Adrenal gland (tissue), 5 donors: ENCODE measurements at regions not wholly inside any gene's neighbourhood (a gene's known extent, or its start where the extent isn't known, plus 50 kb on each side); places are given as distances from the start of the nearest gene placed in this dataset.

ENCODE experiments used
- POLR2A ChIP-seq, 2 donors: fragments of 450-650 bp; IDR thresholded peaks; one replicate each; pipeline ENCODE4 v1.6.1; 2017; ENCODE audit warnings: antibody characterized with exemption in 2 of 2, mild to moderate bottlenecking in 2 of 2, moderate library complexity in 1 of 2
- TF ChIP-seq, protein P1 (sequence below), 6 experiments: fragments of 450-650 bp in 4 of 6; fragments of 200-600 bp in 2 of 6; sonication (generic) in 1 of 6; IDR thresholded peaks; 1 replicate in 5 of 6; 2 replicates in 1 of 6; pipeline versions ENCODE4 v1.5.1 to v1.8.0; 2016 to 2021; ENCODE audit warnings: antibody characterized with exemption in 6 of 6, mild to moderate bottlenecking in 2 of 6, moderate library complexity in 1 of 6
- donor health status: DM: no; HTN: no; CAD: no.

DNA sequence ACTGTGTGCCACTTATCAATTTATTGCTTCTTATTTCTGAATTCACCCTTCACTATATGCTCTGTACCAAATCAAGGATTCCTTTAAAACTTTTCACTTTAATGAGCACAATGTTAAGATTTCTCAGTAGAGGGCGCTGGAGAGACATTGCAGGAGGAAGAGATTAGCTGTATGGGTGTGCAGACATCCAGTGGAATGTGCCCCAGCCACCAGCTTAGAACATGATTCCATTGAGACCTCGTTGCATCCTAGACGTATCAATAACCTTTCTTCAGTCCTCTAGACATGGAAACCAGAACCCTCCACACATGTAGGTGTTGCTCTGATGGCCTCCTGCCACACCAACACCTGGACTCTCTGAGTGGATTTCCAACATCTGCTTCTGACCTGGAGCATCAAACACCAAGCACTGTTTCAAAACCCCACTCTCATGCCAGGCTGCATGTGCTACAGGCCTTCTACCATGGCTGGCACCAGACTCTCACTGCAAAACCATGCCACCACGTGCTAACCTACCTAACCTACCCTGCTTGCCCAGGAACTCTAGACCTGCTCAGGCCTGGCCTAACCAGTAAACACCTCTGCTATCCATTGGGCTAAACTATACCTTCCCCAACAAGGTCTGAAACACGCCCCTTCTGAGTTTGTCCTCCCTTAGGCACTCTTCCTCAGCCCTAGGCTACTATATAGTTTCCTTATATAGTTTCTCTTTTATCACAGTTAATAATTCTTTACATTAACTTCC is 633.2 kb upstream of the PKDCC start:
- TF ChIP-seq, protein P1, sequence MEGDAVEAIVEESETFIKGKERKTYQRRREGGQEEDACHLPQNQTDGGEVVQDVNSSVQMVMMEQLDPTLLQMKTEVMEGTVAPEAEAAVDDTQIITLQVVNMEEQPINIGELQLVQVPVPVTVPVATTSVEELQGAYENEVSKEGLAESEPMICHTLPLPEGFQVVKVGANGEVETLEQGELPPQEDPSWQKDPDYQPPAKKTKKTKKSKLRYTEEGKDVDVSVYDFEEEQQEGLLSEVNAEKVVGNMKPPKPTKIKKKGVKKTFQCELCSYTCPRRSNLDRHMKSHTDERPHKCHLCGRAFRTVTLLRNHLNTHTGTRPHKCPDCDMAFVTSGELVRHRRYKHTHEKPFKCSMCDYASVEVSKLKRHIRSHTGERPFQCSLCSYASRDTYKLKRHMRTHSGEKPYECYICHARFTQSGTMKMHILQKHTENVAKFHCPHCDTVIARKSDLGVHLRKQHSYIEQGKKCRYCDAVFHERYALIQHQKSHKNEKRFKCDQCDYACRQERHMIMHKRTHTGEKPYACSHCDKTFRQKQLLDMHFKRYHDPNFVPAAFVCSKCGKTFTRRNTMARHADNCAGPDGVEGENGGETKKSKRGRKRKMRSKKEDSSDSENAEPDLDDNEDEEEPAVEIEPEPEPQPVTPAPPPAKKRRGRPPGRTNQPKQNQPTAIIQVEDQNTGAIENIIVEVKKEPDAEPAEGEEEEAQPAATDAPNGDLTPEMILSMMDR (IDR thresholded peaks at IDR 0.05) = peak; percentile 50 to 70 (median 62)
- TF ChIP-seq POLR2A (IDR thresholded peaks at IDR 0.05) = no peak
